GM08714 (cell line): ENCODE measurements at regions not wholly inside any gene's neighbourhood (a gene's known extent, or its start where the extent isn't known, plus 50 kb on each side); places are given as distances from the start of the nearest gene placed in this dataset.
"Not testable (repeated sequence)": the region's sequence is repeated elsewhere in the genome, so short reads cannot be mapped to it uniquely, and the experiment has no call there.

Source experiments
- H3K4me3 ChIP-seq: fragments of 200-500 bp; sonication (Bioruptor generic); 2 replicates; pipeline ENCODE4 v1.5.1; 2014; ENCODE audit warnings: mild to moderate bottlenecking, low read length, inconsistent platforms
- ZNF274 ChIP-seq: IDR thresholded peaks from 2 replicates; pipeline ENCODE4 v1.6.1; 2012; ENCODE audit warnings: mild to moderate bottlenecking, low read depth, low read length

GRCh38 chr6:90676516-90677300 lies 89.8 kb upstream of the MAP3K7 start:
- no peak overlapping the region for H3K4me3 ChIP-seq
- TF ChIP-seq ZNF274 = no peak

GRCh38 chr6:90675107-90675506 lies 88.2 kb upstream of the MAP3K7 start:
- not testable (repeated sequence) for H3K4me3 ChIP-seq

- H3K4me3 ChIP-seq = not testable (repeated sequence)
Observed at GRCh38 chr6:90674077-90674476, 87.2 kb upstream of the MAP3K7 start.

- TF ChIP-seq ZNF274 = no peak
- H3K4me3 ChIP-seq = no peak overlapping the region
Observed at GRCh38 chr6:90669846-90670245, 83.0 kb upstream of the MAP3K7 start.

GRCh38 chr6:90669420-90669819 lies 82.5 kb upstream of the MAP3K7 start:
- no peak for TF ChIP-seq ZNF274
- H3K4me3 ChIP-seq = no peak overlapping the region

GRCh38 chr6:90668141-90668540 lies 81.3 kb upstream of the MAP3K7 start:
- H3K4me3 ChIP-seq = no peak overlapping the region
- TF ChIP-seq ZNF274 = no peak

GRCh38 chr6:90663873-90664272 lies 77.0 kb upstream of the MAP3K7 start:
- no peak overlapping the region for H3K4me3 ChIP-seq
- TF ChIP-seq ZNF274 = no peak

GRCh38 chr6:90663106-90663505 lies 76.2 kb upstream of the MAP3K7 start:
- TF ChIP-seq ZNF274 = no peak
- H3K4me3 ChIP-seq = no peak overlapping the region

GRCh38 chr6:90660931-90661330 lies 74.1 kb upstream of the MAP3K7 start:
- TF ChIP-seq ZNF274 = no peak
- H3K4me3 ChIP-seq = no peak overlapping the region

- TF ChIP-seq ZNF274 = no peak
- no peak overlapping the region for H3K4me3 ChIP-seq
Observed at GRCh38 chr6:90658497-90658896, 71.6 kb upstream of the MAP3K7 start.

GRCh38 chr6:90656325-90656724 lies 69.5 kb upstream of the MAP3K7 start:
- no peak overlapping the region for H3K4me3 ChIP-seq
- no peak for TF ChIP-seq ZNF274

GRCh38 chr6:90654806-90655205 lies 67.9 kb upstream of the MAP3K7 start:
- TF ChIP-seq ZNF274 = no peak
- no peak overlapping the region for H3K4me3 ChIP-seq

GRCh38 chr6:90654166-90654565 lies 67.3 kb upstream of the MAP3K7 start:
- no peak overlapping the region for H3K4me3 ChIP-seq
- no peak for TF ChIP-seq ZNF274

GRCh38 chr6:90653750-90654149 lies 66.9 kb upstream of the MAP3K7 start:
- no peak overlapping the region for H3K4me3 ChIP-seq
- no peak for TF ChIP-seq ZNF274

- TF ChIP-seq ZNF274 = no peak
Observed at GRCh38 chr6:90650041-90650940, 63.4 kb upstream of the MAP3K7 start.

More at GRCh38 chr6:90650041-90650940, 63.4 kb upstream of the MAP3K7 start:
- H3K4me3 ChIP-seq = no peak overlapping the region
